ENCODE measurements at regions not wholly inside any gene's neighbourhood (a gene's known extent, or its start where the extent isn't known, plus 50 kb on each side); places are given as distances from the start of the nearest gene placed in this dataset.

- no peak overlapping the region for H2AFZ ChIP-seq (ENCODE audit: low read depth, low read length, severe bottlenecking)
These were observed 935.0 kb downstream of the TRIB2 start for GRCh38 chr2:13651684-13652131.

DNA sequence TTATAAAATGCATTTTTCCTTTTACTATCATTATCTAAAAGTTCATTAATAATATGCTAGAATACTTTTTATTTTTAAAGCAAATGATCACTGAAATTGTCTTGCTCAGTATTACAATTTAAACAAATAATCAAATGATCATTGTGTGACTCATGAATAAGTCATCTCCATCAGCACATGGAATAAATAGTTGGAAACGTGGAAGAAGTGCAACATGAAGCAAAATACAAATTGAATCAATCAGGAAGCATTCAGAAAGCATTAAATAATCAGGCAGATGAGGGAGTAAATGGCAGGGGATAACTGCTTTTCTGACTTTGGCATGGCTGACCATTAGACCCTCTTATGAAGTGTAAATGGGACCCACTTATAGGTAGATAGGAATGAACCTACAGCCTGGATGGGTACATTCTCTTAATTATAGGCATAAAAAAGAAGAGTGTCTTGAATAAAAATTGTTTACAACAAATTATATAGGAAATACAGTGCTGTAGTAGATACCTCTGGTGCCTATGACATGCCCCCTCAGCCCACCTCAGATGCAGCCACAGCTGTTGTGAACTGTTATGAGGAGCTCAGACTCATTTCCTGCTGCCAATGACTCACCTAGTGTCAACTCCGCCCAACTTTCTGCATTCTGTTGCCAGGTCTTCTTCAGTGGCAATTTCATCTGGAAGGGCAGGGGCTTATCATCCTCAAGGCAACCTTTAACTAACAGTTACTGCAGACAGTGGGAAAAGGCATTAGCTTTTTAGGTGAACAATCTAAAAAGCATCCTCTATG, 936.0 kb downstream of the TRIB2 start:
- no peaks in the 10 kb centered on the region for H3F3A ChIP-seq (ENCODE audit: insufficient read depth)
- no peaks in the 10 kb centered on the region for H4K20me1 ChIP-seq (ENCODE audit: low read depth, low read length)
- no peak for TF ChIP-seq EZH2phosphoT487 (conservative IDR thresholded peaks at IDR 0.05; ENCODE audit: low read length)
- TF ChIP-seq CTCF (IDR thresholded peaks at IDR 0.05; ENCODE audit: insufficient read depth, low read length, poor library complexity, severe bottlenecking), result no peak
- H3K36me3 ChIP-seq (ENCODE audit: low read length), result no peaks in the 10 kb centered on the region
- no peaks in the 10 kb centered on the region for H3K79me2 ChIP-seq (ENCODE audit: insufficient read depth, low read length)
- H2AFZ ChIP-seq (ENCODE audit: low read depth, low read length, severe bottlenecking), result no peak overlapping the region
- no peak overlapping the region for H3K4me2 ChIP-seq (ENCODE audit: low read depth, low read length, poor library complexity, severe bottlenecking)
- H3K9ac ChIP-seq (ENCODE audit: low read length), result no peak overlapping the region
- H3K27me3 ChIP-seq (ENCODE audit: low read length), result no peaks in the 10 kb centered on the region
- no peaks in the 10 kb centered on the region; the same call in 1 of the 2 replicates for H3K9me3 ChIP-seq (ENCODE audit: insufficient read depth, low read length)
- H3K4me3 ChIP-seq (ENCODE audit: insufficient read depth, low read length, poor library complexity, severe bottlenecking), result no peak overlapping the region
- H3K27ac ChIP-seq (ENCODE audit: low read depth, low read length), result no peak overlapping the region
- H3K9me2 ChIP-seq (replicated peaks; ENCODE audit: insufficient read depth, low read length), result no peaks in the 10 kb centered on the region

More at GRCh38 chr2:13651684-13652131, 935.0 kb downstream of the TRIB2 start:
- H3K4me3 ChIP-seq (ENCODE audit: insufficient read depth, low read length, poor library complexity, severe bottlenecking), result no peak overlapping the region
- H3K27me3 ChIP-seq (ENCODE audit: low read length), result no peaks in the 10 kb centered on the region
- H3K9ac ChIP-seq (ENCODE audit: low read length), result no peak overlapping the region
- no peaks in the 10 kb centered on the region for H3K36me3 ChIP-seq (ENCODE audit: low read length)
- no peaks in the 10 kb centered on the region for H3K79me2 ChIP-seq (ENCODE audit: insufficient read depth, low read length)
- H3K27ac ChIP-seq (ENCODE audit: low read depth, low read length), result no peak overlapping the region
- no peaks in the 10 kb centered on the region for H4K20me1 ChIP-seq (ENCODE audit: low read depth, low read length)
- no peaks in the 10 kb centered on the region for H3K9me2 ChIP-seq (replicated peaks; ENCODE audit: insufficient read depth, low read length)
- no peak for TF ChIP-seq CTCF (IDR thresholded peaks at IDR 0.05; ENCODE audit: insufficient read depth, low read length, poor library complexity, severe bottlenecking)
- no peaks in the 10 kb centered on the region for H3F3A ChIP-seq (ENCODE audit: insufficient read depth)
- no peaks in the 10 kb centered on the region; the same call in 1 of the 2 replicates for H3K9me3 ChIP-seq (ENCODE audit: insufficient read depth, low read length)
- H3K4me2 ChIP-seq (ENCODE audit: low read depth, low read length, poor library complexity, severe bottlenecking), result no peak overlapping the region

DNA sequence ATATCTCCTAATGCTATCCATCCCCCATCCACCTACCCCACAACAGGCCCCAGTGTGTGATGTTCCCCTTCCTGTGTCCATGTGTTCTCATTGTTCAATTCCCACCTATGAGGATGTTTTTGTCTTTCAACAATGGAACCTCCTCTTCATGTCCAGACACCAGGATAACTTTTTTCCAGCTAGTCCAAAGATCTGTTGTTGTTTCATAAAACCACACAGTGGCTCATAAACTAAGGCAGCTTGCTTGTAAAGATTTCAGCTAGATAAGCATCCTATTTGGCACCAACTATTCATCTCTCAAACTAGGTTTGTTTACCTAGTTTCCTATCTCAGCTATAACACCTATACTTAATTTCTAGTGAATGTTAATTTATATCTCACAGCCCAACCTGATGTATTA, 937.7 kb downstream of the TRIB2 start:
- no peak overlapping the region for H3K27ac ChIP-seq (ENCODE audit: low read depth, low read length)
- no peaks in the 10 kb centered on the region for H3K9me2 ChIP-seq (replicated peaks; ENCODE audit: insufficient read depth, low read length)
- no peak overlapping the region for H3K4me2 ChIP-seq (ENCODE audit: low read depth, low read length, poor library complexity, severe bottlenecking)
- H3K9ac ChIP-seq (ENCODE audit: low read length), result no peak overlapping the region
- H3K4me3 ChIP-seq (ENCODE audit: insufficient read depth, low read length, poor library complexity, severe bottlenecking), result no peak overlapping the region
- H3K79me2 ChIP-seq (ENCODE audit: insufficient read depth, low read length), result no peaks in the 10 kb centered on the region
- H4K20me1 ChIP-seq (ENCODE audit: low read depth, low read length), result no peaks in the 10 kb centered on the region
- no peaks in the 10 kb centered on the region for H3F3A ChIP-seq (ENCODE audit: insufficient read depth)
- TF ChIP-seq EZH2phosphoT487 (conservative IDR thresholded peaks at IDR 0.05; ENCODE audit: low read length), result no peak
- no peak for TF ChIP-seq CTCF (IDR thresholded peaks at IDR 0.05; ENCODE audit: insufficient read depth, low read length, poor library complexity, severe bottlenecking)
- no peaks in the 10 kb centered on the region for H3K36me3 ChIP-seq (ENCODE audit: low read length)
- H3K27me3 ChIP-seq (ENCODE audit: low read length), result no peaks in the 10 kb centered on the region
- no peaks in the 10 kb centered on the region; the same call in 1 of the 2 replicates for H3K9me3 ChIP-seq (ENCODE audit: insufficient read depth, low read length)
- H2AFZ ChIP-seq (ENCODE audit: low read depth, low read length, severe bottlenecking), result no peak overlapping the region
